Endothelial cell of umbilical vein (primary cell): ENCODE measurements at regions not wholly inside any gene's neighbourhood (a gene's known extent, or its start where the extent isn't known, plus 50 kb on each side); places are given as distances from the start of the nearest gene placed in this dataset.

ENCODE experiments used
- BruUV-seq: library from RNA; stranded (reverse); fragments of 400-500 nt; replicated peaks from 2 replicates; lab custom pipeline; 2021; lab: Mats Ljungman, UMichigan
- CTCF ChIA-PET: fragments of 300-600, 350-600 bp; sonication (Branson Sonifier 250); formaldehyde crosslinking; loops from one replicate; lab custom pipeline; 2021; ENCODE audit warnings: antibody characterized with exemption, inconsistent platforms; lab: Charles Lee
- POLR2A ChIA-PET: fragments of 300-600, 350-600 bp; sonication (Branson Sonifier 250); formaldehyde crosslinking; loops from one replicate; lab custom pipeline; 2021; ENCODE audit warnings: antibody characterized with exemption, inconsistent platforms; lab: Charles Lee
- DNase-seq: peaks from one replicate; pipeline ENCODE4 v3.0.0-alpha.2; 2011; ENCODE audit warnings: low read depth, low spot score
- FAIRE-seq: peaks from 2 replicates; lab custom pipeline; 2011; peaks lifted over from hg19 to GRCh38; lab: Jason Lieb, UNC
- H2AFZ ChIP-seq: 2 replicates; pipeline ENCODE4 v1.6.0; 2012; ENCODE audit warnings: low read depth, low read length, control low read depth, inconsistent platforms
- H3K27ac ChIP-seq: 2 replicates; pipeline ENCODE4 v1.5.1; 2011; ENCODE audit warnings: low read depth, mild to moderate bottlenecking, control low read depth, low read length, moderate library complexity; ENCODE audit not compliant: insufficient read depth
- H3K27me3 ChIP-seq, 2 experiments: 2 replicates each; pipeline versions ENCODE4 v1.6.0 to v1.6.1; 2011; ENCODE audit warnings: low read length in 2 of 2, mixed read lengths in 1 of 2; ENCODE audit not compliant: control insufficient read depth in 2 of 2, insufficient read depth in 2 of 2
- H3K36me3 ChIP-seq, 2 experiments: 2 replicates in 1 of 2; 3 replicates in 1 of 2; pipeline ENCODE4 v1.5.1; 2011; ENCODE audit warnings: low read length in 2 of 2, mild to moderate bottlenecking in 1 of 2, moderate library complexity in 1 of 2; ENCODE audit not compliant: control insufficient read depth in 2 of 2, insufficient read depth in 2 of 2; ENCODE audit errors: extremely low read depth in 1 of 2
- H3K4me1 ChIP-seq: 3 replicates; pipeline ENCODE4 v1.5.1; 2011; ENCODE audit warnings: mild to moderate bottlenecking, low read length; ENCODE audit not compliant: control insufficient read depth, insufficient read depth; ENCODE audit errors: extremely low read depth
- H3K4me2 ChIP-seq: 2 replicates; pipeline ENCODE4 v1.6.1; 2011; ENCODE audit warnings: low read length, control low read depth, mixed read lengths; ENCODE audit not compliant: insufficient read depth
- H3K4me3 ChIP-seq, 3 experiments: fragments of 200-600 bp in 1 of 3; sonication (generic), shearing (Covaris generic) in 1 of 3; replicated peaks in 1 of 3; 2 replicates each; pipeline ENCODE4 v1.5.1; 2011 to 2016; ENCODE audit warnings: control low read depth in 3 of 3, low read length in 3 of 3, mild to moderate bottlenecking in 2 of 3, inconsistent platforms in 1 of 3, low read depth in 1 of 3, moderate library complexity in 1 of 3; ENCODE audit not compliant: insufficient read depth in 1 of 3
- H3K79me2 ChIP-seq: 2 replicates; pipeline ENCODE4 v1.6.0; 2012; ENCODE audit warnings: low read length, inconsistent platforms; ENCODE audit not compliant: control insufficient read depth, insufficient read depth
- H3K9ac ChIP-seq: replicated peaks from 2 replicates; pipeline ENCODE3; 2011; ENCODE audit warnings: low read length, control low read depth; ENCODE audit not compliant: insufficient read depth; ENCODE audit errors: extremely low read depth
- H3K9me1 ChIP-seq: replicated peaks from 3 replicates; pipeline ENCODE4 v1.6.0; 2011; ENCODE audit warnings: mild to moderate bottlenecking, low read length; ENCODE audit not compliant: control insufficient read depth, insufficient read depth; ENCODE audit errors: extremely low read depth
- H3K9me3 ChIP-seq: replicated peaks from 2 replicates; pipeline ENCODE4 v1.5.1; 2012; ENCODE audit warnings: low read length, inconsistent platforms; ENCODE audit not compliant: control insufficient read depth, insufficient read depth
- H4K20me1 ChIP-seq: replicated peaks from 2 replicates; pipeline ENCODE3; 2011; ENCODE audit warnings: mild to moderate bottlenecking, low read length; ENCODE audit not compliant: control insufficient read depth, insufficient read depth; ENCODE audit errors: extremely low read depth
- EZH2 ChIP-seq: IDR thresholded peaks from 2 replicates; pipeline ENCODE4 v1.6.1; 2012; ENCODE audit warnings: borderline replicate concordance, low read depth, mild to moderate bottlenecking, moderate library complexity, low read length, inconsistent platforms; ENCODE audit not compliant: severe bottlenecking
- FOS ChIP-seq: IDR thresholded peaks from 2 replicates; pipeline ENCODE4 v1.6.1; 2011; ENCODE audit warnings: mild to moderate bottlenecking, low read length, moderate library complexity, borderline replicate concordance; ENCODE audit not compliant: insufficient read depth
- GATA2 ChIP-seq: IDR thresholded peaks from 2 replicates; pipeline ENCODE4 v1.7.0; 2011; ENCODE audit warnings: low read depth, mild to moderate bottlenecking, moderate library complexity, mixed read lengths, low read length; ENCODE audit not compliant: insufficient read length, insufficient read depth
- JUN ChIP-seq: IDR thresholded peaks from 2 replicates; pipeline ENCODE4 v1.6.1; 2011; ENCODE audit warnings: borderline replicate concordance, low read depth; ENCODE audit not compliant: insufficient read length, insufficient read depth
- MAX ChIP-seq: IDR thresholded peaks from 2 replicates; pipeline ENCODE4 v1.6.1; 2011; ENCODE audit not compliant: insufficient read depth, insufficient read length
- MYC ChIP-seq: IDR thresholded peaks from one replicate; pipeline ENCODE4 v1.6.1; 2011; ENCODE audit warnings: mild to moderate bottlenecking, low read depth, low read length
- POLR2A ChIP-seq: IDR thresholded peaks from 2 replicates; pipeline ENCODE4 v1.6.1; 2012; ENCODE audit warnings: low read depth, mild to moderate bottlenecking, control low read depth, low read length
- POLR2AphosphoS5 ChIP-seq: IDR thresholded peaks from 2 replicates; pipeline ENCODE4 v1.6.1; 2012; ENCODE audit warnings: low read depth, mild to moderate bottlenecking, control low read depth, low read length, moderate library complexity; ENCODE audit not compliant: insufficient read depth
- dilution Hi-C: fragments of 300-500 bp; cut with MboI; formaldehyde crosslinking; loops from one replicate; pipeline ENCODE4 v1.15.0; 2019; ENCODE audit warnings: low sequenced_read_pairs; ENCODE audit not compliant: extremely low pct_ligation_motif_present
- intact Hi-C: fragments of 100-400 bp; cut with micrococcal nuclease; formaldehyde crosslinking; loops from one replicate; pipeline ENCODE4 v1.10.0; 2022
- TF ChIP-seq, protein P1 (sequence below), 2 donors: IDR thresholded peaks; 1 replicate in 1 of 2; 2 replicates in 1 of 2; pipeline ENCODE4 v1.5.1; 2011; ENCODE audit warnings: low read length in 2 of 2, mild to moderate bottlenecking in 2 of 2, moderate library complexity in 2 of 2, control low read depth in 1 of 2, inconsistent platforms in 1 of 2, low read depth in 1 of 2; ENCODE audit not compliant: insufficient read depth in 1 of 2; ENCODE audit errors: extremely low read depth in 1 of 2

GRCh38 chr7:46004965-46005364, 83.9 kb upstream of the IGFBP3 start:
- Histone ChIP-seq H3K36me3 (no peaks in the 10 kb centered on the region), H3K4me2 (no peak overlapping the region), H3K27me3 (no peaks in the 10 kb centered on the region), H3K9me1 (no peaks in the 10 kb centered on the region), H2AFZ (no peak overlapping the region), H3K79me2 (no peaks in the 10 kb centered on the region), H3K9ac (no peak overlapping the region), H3K4me3 (no peak overlapping the region), H3K27ac (no peak overlapping the region), H3K9me3 (no peaks in the 10 kb centered on the region), H3K4me1 (no peaks in the 10 kb centered on the region), H4K20me1 (no peaks in the 10 kb centered on the region)
- DNase-seq (no peak), FAIRE-seq (no peak)
- dilution Hi-C loops = no loop called here
- CTCF ChIA-PET = interaction anchor here (0.8 kb wide), 1 partner anchor 16 kb away, joined by 3 read pairs; no protein-coding TSS in a partner anchor
- no TSS peak for BruUV-seq
- no peak for TF ChIP-seq GATA2
- TF ChIP-seq POLR2A = no peak
- no peak for TF ChIP-seq POLR2AphosphoS5
- TF ChIP-seq, protein P1, sequence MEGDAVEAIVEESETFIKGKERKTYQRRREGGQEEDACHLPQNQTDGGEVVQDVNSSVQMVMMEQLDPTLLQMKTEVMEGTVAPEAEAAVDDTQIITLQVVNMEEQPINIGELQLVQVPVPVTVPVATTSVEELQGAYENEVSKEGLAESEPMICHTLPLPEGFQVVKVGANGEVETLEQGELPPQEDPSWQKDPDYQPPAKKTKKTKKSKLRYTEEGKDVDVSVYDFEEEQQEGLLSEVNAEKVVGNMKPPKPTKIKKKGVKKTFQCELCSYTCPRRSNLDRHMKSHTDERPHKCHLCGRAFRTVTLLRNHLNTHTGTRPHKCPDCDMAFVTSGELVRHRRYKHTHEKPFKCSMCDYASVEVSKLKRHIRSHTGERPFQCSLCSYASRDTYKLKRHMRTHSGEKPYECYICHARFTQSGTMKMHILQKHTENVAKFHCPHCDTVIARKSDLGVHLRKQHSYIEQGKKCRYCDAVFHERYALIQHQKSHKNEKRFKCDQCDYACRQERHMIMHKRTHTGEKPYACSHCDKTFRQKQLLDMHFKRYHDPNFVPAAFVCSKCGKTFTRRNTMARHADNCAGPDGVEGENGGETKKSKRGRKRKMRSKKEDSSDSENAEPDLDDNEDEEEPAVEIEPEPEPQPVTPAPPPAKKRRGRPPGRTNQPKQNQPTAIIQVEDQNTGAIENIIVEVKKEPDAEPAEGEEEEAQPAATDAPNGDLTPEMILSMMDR (IDR thresholded peaks at IDR 0.05; ENCODE audit: extremely low read depth in 1 of 2, insufficient read depth in 1 of 2, low read depth in 1 of 2, low read length in 2 of 2) = no peak
- no peak for TF ChIP-seq FOS
- TF ChIP-seq MYC = no peak
- no peak for TF ChIP-seq EZH2
- TF ChIP-seq JUN = no peak
- TF ChIP-seq MAX = no peak
- POLR2A ChIA-PET = no interaction called here
- intact Hi-C loops = no loop called here
